ENCODE measurements at regions not wholly inside any gene's neighbourhood (a gene's known extent, or its start where the extent isn't known, plus 50 kb on each side); places are given as distances from the start of the nearest gene placed in this dataset.

DNA sequence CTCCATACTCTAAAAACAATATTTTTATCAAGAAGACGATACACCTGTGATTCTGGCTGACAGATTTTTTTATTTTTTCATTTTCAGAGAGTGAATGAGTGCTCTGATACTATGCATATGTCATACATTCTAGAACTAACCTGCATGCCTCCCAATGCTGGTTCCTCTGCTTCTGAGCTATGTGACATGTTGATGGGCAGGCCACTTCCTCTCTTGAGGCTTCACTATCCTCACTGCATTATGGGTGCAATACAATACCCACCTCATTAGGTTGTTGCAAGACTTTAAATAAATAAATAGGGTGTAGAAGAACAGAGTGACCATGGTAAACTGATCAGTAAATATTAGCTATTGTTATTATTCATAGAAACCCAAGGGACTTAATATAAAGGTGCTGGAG, 408.3 kb downstream of the HNRNPD start:
- DNase-seq (ENCODE audit: low spot score) (no peak), ATAC-seq (no peak)

DNA sequence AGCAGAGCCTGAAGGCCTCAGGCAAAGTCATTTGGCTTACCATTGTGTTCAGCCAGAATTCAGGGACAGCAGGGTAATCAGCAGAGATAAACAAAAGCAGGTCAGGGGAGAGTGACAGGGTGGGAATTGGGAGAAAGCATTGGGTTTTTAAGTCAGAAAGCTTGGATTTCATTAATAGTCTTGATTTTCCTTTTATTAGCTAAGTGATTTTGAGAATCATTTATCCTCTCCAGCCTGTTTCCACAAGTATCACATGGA, 410.1 kb downstream of the HNRNPD start:
- DNase-seq (ENCODE audit: low spot score) (no peak), ATAC-seq (no peak)

DNA sequence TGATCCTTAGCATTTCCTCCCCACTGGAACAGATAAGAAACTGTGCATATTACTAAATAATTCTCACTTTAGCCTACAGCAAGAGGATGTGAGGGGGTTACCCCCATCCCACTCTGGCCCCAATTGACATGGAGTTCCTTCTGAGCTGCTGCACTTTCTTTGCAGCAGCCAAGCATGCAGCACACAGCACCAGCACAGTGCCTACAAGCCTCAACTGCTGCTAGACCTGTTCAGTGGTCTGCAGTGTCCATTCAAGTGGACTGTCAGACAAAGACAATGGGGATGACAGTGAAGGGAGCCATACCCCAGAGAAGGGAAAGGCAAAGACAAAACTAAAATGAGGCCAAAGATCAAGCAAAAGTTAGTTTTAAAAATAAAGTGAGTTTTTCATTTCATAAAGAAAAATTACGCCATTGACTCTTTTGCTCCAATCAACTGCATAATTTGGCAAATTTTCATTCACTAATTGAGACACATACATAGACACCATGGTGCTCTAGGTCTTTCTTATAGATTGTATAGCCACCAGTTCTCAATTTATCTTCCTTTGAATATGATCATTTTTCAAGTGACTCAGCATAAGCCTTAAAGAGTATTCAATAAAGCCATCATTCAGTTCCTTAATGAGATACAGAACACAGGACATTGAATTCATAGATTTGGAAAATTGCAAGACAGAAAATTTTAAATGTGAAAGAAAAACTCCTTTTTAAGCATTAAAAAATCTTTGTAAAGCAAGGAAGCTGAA, 410.6 kb downstream of the HNRNPD start:
- ATAC-seq, result no peak
- no peak for DNase-seq (ENCODE audit: low spot score)

DNA sequence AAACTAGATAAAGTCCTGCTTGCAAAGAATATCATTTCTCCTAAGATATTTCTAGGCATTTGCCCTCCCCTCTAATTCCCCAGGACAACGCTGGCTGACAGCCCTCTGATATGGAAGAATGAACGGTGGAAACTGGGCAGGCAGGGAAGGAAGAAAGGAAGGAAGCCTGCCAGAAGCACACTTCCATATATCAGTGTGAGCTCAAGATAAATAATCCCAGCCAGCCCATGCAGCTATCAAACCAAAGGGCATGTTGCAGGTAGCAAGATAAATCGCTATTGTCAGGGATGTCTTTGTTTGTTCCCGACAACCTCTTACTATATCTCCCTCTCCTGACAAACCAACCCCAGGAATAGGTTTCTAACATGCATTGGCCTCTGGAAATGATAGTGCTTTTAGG, 412.8 kb downstream of the HNRNPD start:
- ATAC-seq, result no peak

DNA sequence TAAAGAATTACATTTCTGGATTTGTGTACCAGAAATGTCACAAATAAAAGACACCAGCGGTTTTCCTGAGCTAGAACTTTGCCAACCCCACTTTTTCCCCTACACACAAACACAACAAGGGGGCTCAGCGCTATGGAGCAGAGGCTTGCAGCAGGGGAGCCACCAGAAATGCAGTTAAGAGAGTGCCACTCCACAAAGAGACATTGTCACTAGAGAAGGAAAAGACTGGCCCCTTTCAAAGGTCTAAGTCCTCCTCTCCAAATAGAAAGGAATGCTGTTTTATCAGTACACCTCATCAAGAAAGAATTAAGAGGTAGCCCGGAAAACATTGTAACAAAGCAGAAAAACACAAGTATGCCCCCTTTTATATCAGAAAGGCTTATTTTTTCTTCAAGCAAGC, 419.5 kb downstream of the HNRNPD start:
- no peak for ATAC-seq
- no peak for DNase-seq (ENCODE audit: low spot score)

More for the DNA sequence above, 412.8 kb downstream of the HNRNPD start:
- DNase-seq (ENCODE audit: low spot score), result no peak

DNA sequence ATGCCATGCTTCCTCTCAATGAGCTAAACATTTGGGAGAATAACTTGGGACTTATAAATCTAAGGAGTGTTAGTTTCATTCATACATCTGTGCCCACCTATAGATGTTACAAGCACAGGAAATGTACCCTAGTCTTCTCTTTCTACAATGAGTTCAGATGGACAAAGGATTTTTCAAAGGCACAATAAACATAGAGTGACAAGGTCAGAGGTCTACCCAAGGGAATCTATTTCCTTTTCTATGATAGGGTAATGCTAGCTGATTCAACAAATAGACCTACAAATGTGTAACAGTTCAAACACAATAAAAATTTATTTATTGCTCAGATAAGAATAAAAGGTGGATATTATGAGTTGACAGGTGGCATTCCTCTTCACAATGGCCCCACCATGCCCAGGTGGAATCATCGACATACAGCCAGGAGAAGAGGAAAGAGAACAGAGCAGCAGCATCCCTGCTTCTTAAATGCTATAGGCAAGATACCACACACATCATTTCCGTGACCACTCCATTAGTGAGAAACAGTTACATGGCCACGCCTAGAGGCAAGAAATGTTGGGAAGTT, 421.8 kb downstream of the HNRNPD start:
- DNase-seq (ENCODE audit: low spot score), result no peak
- no peak for ATAC-seq

DNA sequence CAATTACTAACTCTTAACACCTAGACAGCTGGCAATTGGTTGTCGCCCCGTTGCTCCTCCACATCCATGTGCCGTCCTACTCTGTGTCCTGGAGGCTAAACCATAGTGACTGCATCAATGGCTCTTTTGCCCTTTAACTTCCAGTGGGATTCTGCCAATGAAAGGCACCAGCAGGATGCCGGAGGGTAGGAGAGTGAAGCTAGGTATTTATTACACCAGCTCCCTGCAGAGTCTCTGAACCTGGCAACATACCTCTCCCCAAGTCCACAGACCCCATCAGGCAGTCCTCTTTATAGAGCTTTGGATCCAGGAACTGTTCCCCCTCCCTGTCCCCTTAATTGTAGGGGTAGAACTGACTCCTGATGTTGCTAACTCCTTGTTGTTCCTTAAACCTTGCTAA, 426.8 kb downstream of the HNRNPD start:
- no peak for DNase-seq (ENCODE audit: low spot score)
- ATAC-seq, result no peak

DNA sequence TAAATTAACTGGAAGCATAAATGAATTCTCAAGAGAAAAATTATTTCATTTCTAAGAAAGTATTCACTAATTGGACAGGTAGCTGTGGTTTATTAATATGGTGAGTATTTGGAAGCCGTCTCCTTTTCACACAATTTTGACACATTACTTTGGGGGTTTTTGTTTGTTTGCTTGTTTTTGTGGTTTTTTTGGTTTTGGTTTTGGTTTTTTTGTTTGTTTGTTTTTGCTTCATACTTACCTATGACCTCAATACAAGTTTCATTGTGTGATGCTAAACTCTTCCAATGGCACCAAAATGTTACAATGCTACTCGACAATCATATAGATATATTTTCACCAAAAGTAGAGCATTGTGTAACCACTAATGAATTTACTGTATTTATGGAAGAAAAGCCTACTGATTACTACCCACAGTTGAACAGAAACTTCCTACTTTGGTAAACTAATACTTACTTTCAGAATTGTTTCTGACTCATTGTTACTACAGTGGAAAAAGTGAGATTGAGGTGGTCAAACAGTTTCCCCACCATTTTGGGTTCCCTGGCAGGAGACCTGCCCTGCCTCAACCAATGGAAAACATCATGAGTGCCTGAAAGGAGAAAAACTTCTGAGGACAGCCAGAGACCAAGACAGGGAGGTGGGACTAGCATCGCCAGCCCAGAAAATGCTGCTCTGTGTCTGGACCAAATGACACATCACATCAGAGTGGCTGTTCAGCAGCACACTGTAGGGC, 443.1 kb downstream of the HNRNPD start:
- ATAC-seq (no peak), DNase-seq (ENCODE audit: low spot score) (no peak)

DNA sequence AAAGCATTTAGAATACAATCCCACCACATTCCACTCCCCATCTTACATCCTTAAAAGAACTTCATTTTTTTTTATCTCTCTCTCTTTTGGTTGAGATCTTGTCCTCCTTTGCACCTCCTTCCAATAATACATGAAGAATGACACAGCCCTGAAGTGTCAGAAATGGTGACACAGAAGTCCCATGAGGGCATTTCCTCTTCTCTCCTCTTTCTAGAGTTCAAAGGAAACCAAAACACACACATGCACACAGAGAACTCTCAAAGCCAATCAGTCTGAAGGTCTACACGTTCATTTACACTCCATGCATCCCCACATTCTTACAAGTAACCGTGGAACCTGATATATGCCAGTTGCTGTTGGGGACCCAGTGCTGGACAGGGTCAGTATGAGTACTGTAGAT, 450.7 kb downstream of the HNRNPD start:
- no peak for ATAC-seq
- DNase-seq (ENCODE audit: low spot score), result no peak

DNA sequence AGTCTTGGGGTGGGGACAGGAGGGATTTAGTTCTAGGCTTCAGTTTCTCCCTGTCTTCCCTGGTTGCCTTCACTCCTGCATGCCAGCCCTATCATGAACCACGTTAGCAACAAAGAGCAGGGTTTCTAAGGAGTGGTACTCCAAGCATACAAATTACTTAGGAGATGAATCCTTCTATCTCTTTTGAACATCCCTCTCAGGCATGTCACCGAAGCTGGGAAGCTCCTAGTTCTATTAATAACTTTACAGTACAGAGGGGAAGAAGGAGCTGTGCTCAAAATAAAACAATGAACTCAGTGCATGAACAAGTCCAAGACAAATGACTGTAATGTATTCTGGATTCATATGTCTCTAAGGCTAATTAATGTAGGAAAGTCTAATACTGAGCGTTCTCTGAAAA, 450.6 kb upstream of the RASGEF1B start:
- ATAC-seq (no peak), DNase-seq (ENCODE audit: low spot score) (no peak)

DNA sequence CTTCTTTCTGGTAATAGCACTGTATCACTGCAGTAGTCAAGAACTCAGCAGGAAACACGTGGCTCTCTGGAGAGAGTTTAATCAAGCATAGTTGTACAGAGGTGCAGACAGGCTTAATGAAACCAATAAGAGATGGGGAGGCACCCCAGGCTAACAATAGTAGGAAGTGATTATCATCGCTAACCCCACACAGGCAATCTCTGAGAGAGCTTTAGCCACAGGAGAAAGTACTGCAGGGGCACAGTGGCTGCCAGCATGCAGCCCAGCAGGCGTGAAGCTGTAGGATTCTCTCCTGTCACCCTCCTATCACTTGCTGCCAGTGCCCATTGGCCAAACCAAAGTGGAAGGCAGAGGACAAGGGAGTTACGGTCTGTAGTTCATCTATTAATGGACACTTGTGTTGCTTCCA, 450.0 kb upstream of the RASGEF1B start:
- ATAC-seq, result peak; percentile 23
- DNase-seq (ENCODE audit: low spot score), result no peak

DNA sequence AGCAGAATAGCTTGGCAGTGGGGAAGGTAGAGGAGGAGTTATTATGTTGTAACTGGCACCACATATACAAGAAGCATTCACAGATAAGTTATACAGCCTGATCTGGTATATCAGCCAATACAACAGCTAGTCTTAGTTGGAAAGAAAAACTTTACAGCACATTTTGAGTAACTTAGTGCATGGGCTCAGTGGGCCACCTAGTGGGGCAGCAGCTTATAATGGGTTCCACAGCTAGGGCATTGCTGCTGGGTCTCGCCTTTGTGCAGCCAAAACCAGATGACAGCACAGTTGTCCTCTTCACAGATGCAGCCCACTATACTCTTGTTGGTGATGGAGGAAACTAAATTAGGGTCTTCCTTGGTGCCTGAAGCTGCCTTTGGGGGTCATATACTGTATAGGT, 448.1 kb upstream of the RASGEF1B start:
- no peak for DNase-seq (ENCODE audit: low spot score)
- peak; percentile 37 for ATAC-seq

DNA sequence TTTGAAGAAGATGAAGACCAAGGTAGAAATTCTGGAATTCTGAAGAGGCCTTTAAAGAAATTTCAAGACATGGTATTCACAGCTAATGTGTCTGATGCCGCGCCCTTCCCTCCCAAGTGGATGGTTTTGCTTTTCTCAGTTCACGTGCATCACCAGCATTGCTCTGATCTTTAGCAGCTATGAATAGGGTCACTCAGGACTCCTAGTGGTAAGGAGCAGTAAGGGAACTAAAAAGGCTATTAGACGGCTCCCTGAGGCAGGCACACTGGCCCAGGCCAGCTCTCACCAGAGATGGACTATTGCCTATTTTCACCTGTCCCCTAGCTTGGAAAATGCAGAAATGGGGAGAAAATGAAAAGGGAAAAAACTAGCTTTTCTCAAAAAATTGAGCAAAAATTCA, 447.5 kb upstream of the RASGEF1B start:
- DNase-seq (ENCODE audit: low spot score), result no peak
- peak; percentile 82 for ATAC-seq

DNA sequence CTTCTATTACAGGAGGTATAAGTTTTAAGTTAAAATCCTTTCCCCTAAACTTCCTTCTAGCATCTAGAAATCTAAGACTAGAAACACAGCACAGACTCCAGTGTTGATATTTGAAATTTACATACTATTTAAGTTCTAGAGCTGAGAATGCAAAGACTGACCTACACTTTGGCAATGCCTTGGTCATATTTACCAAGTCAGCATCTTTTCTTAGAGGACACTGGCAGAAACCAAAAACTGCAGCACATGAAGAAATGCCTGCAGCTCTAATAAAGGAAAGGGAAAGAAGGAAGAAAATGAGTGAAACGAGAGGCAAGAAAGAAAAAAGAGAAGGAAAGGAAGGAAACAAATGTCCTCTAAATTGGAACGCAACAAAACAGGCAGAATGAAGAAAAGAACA, 443.7 kb upstream of the RASGEF1B start:
- no peak for DNase-seq (ENCODE audit: low spot score)
- no peak for ATAC-seq

DNA sequence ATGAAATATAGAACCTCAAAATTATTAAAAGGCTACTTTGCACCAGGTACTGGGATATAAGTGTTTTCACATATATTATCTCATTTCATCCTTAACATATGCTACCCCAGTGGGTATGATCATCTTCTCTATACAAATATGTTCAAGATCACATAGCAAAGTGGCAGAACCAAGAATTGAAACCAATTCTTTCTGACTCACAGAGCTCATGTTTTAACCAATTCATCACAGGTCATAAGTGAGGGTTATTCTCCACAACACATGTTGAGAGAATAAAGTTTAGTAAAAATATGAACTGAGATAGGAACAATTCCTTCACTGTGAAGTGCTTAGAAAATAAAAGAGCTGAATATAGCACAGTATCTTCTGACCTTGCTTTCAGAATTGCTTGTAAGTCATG, 442.9 kb upstream of the RASGEF1B start:
- DNase-seq (ENCODE audit: low spot score) (no peak), ATAC-seq (no peak)

DNA sequence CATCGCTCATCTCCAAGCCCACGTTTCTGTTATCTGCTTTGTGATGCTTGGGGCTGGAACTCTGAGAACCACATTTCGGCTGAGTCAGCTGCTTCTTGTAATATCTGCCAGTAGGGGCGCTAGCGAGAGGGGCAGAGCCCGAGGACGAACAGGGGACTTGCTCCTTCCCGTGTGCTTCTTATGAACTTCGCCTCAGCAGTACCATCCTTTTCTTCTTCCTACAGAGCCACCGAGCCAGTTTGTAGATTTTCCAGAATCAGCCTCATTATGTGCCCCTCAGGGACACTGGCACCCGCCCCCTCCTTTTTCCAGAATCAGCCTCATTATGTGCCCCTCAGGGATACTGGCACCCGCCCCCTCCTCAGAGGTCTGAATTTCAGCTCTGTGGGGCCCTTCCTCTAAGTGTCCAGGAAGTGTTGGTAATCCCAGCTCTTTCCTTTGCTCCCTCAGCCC, 441.7 kb upstream of the RASGEF1B start:
- DNase-seq (ENCODE audit: low spot score) (no peak), ATAC-seq (peak; percentile 71)

DNA sequence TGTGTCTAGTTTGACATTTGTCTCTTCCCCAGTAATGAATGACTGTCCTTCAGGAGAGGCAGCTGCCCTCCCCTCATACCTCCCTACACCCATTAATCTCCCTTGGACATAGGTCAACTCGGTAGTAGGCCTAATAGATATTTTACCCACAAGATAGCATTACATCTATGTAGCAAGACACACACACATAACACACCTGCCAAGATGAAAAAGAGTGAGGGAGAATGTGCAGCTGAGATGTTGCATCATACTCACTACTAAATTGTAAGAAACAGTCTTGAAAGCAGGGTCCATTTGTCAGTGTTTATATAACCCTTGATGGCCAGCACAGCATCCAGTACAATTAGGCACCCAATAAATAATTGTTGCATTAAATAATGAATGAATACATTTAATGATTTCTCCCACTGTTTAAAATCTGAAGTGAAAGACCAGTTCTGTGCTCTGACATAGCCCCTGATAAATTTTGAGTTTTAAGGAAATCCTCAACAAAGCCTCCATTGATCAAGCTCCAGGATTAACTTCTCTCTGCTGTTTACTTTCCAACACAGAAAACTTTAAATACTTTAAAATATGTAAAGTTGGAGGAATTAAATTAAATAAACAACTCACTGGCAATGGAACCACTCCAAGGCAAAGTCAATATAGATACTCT, 440.8 kb upstream of the RASGEF1B start:
- DNase-seq (ENCODE audit: low spot score), result no peak
- ATAC-seq, result no peak

DNA sequence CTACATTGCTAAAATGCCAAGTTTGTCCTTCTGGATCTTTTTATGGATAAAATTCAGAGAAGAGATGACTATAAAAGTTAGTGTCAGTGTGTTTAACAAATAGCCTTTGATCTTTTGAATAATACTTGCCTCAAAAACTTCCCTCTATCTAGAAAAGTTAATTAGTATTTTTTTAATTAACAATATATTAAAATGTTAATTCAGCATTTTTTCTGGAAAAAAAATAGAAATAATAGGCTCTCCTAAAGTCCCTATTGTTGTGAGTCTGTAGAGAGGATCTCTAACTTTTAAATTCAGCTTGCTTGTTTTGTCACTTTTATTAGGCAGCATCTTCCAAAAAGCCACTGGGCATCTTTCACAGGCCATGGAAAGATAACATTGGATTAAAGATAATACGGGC, 435.2 kb upstream of the RASGEF1B start:
- ATAC-seq, result no peak
- DNase-seq (ENCODE audit: low spot score), result no peak

DNA sequence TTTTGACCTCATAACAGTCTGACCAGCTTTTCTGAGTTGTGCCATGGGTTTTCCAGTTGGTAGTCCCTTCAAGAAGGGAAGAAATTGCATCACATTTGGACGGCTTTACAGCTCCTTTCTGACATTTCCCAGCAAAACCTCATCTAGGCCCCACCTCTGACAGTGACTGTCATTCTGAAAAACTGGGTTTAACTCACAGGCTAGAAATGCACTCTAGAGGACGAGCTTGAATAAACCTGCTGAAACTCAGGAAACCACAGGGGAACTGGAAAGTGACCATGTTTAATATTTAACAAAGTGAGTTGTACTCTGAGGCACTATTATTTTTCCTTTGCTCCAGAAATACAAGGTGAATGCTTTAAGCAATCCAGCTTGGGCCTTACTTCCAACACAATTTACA, 434.3 kb upstream of the RASGEF1B start:
- ATAC-seq (peak; percentile 96), DNase-seq (ENCODE audit: low spot score) (no peak)

DNA sequence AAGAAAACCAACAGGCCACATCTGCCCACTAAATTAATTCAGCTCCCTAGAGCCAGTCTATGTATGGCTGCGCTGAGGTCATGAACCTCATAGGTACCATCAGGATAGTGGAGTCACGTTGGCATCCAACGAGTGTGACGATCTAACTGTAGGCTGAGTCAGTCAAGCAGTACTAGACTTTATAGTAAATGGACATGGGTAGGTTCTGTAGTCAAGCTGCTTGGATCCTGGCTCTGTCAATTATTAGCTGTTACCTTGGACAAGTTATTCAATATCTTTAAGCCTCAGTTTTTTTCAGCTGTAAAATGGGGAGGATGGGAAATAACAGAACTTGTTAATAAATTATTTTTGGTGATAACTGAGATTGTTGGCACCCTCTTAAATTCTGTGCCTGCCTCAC, 432.4 kb upstream of the RASGEF1B start:
- DNase-seq (ENCODE audit: low spot score) (no peak), ATAC-seq (no peak)

DNA sequence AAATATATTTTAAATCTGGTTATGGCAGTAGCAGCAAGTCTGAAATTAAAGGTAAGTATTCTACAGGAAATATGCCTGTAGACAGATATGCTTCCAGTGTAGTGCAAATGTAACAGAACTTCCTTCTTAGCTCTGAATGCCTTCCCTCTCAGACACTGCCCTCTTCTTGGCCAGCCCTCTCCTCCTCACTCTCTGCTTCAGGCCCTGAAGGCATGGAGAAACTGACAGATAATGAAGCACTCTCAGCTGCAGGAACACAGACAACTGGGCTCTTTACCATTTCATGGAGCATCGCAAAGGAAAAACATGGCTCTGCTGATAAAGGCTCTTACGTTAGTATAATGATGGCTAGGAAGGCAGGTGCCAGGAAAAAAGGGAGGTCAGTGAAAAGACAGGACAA, 431.5 kb upstream of the RASGEF1B start:
- ATAC-seq (no peak), DNase-seq (ENCODE audit: low spot score) (no peak)

DNA sequence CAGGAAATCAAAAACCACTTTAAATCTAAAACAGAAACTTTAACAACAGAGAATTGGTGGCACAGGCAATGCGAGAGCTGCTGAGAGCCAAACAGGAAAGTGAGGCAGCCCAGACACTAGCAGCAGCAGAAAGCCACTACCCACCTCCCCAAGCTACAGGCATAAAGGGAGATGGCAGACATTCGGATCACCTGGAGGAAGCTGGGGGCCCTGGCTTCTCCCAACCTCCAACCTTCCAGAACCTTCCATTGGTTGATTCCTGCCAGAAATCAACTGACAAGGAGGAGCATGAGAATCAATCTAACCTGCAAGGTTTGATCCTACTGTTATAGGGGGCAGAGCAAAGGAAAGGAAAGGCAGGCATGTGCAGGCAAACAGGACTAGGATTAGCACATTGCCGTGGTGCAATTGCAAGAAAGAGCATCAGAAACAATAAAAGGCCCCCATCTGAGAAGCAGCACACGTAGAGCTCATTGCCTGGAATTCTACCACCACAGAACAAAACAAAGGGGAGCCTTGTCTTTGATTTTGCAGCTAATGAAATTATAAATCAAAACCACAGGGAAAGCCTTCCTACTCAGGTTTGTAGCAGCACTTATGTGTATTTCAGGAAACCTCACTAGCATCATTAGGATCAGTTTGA, 427.3 kb upstream of the RASGEF1B start:
- ATAC-seq, result no peak
- DNase-seq (ENCODE audit: low spot score), result no peak

All from left lobe of liver (tissue), 2 donors.